Neural cell (in vitro differentiated cells): ENCODE measurements at regions not wholly inside any gene's neighbourhood (a gene's known extent, or its start where the extent isn't known, plus 50 kb on each side); places are given as distances from the start of the nearest gene placed in this dataset.
A peak's percentile ranks its signal among the peaks of the same experiment; 100 is the strongest.

Experiments
- H2AFZ ChIP-seq: fragments of 200-600, 300-800 bp; sonication (generic), shearing (Covaris generic); 2 replicates; pipeline ENCODE4 v1.6.0; 2014; ENCODE audit warnings: low read depth, mild to moderate bottlenecking, antibody characterized with exemption, low read length, moderate library complexity
- H3F3A ChIP-seq: fragments of 200-600 bp; shearing (Covaris generic); 2 replicates; pipeline ENCODE4 v1.6.1; 2016; ENCODE audit warnings: mild to moderate bottlenecking, moderate library complexity, mixed read lengths, antibody characterized with exemption, low read length; ENCODE audit not compliant: insufficient read depth, poor library complexity, severe bottlenecking
- H3K27ac ChIP-seq: fragments of 200-600, 300-800 bp; sonication (generic), shearing (Covaris generic); 2 replicates; pipeline ENCODE4 v1.5.1; 2014; ENCODE audit warnings: mild to moderate bottlenecking, low read length, moderate library complexity
- H3K27me3 ChIP-seq: fragments of 300-800, 200-600 bp; sonication (generic), shearing (Covaris generic); 2 replicates; pipeline ENCODE4 v1.6.0; 2014; ENCODE audit warnings: mild to moderate bottlenecking, low read depth, low read length, moderate library complexity; ENCODE audit not compliant: insufficient read depth
- H3K36me3 ChIP-seq: fragments of 300-800, 200-600 bp; sonication (generic), shearing (Covaris generic); 2 replicates; pipeline ENCODE4 v1.5.1; 2014; ENCODE audit warnings: mild to moderate bottlenecking, antibody characterized with exemption, low read length, moderate library complexity; ENCODE audit not compliant: insufficient read depth
- H3K4me2 ChIP-seq: fragments of 300-800, 200-600 bp; sonication (generic), shearing (Covaris generic); 2 replicates; pipeline ENCODE4 v1.6.0; 2014; ENCODE audit warnings: mild to moderate bottlenecking, low read length
- H3K4me3 ChIP-seq: fragments of 300-800, 200-600 bp; sonication (generic), shearing (Covaris generic); 2 replicates; pipeline ENCODE4 v1.5.1; 2014; ENCODE audit warnings: mild to moderate bottlenecking, low read length, moderate library complexity
- H3K79me2 ChIP-seq: fragments of 200-600 bp; shearing (Covaris generic); replicated peaks from 2 replicates; pipeline ENCODE4 v1.6.0; 2014; ENCODE audit warnings: mild to moderate bottlenecking, low read length, moderate library complexity; ENCODE audit not compliant: insufficient read depth
- H3K9ac ChIP-seq: fragments of 300-800, 200-600 bp; sonication (generic), shearing (Covaris generic); 2 replicates; pipeline ENCODE4 v1.6.1; 2016; ENCODE audit warnings: mild to moderate bottlenecking, low read length, mixed read lengths
- H3K9me2 ChIP-seq: fragments of 200-600 bp; shearing (Covaris generic); 2 replicates; pipeline ENCODE4 v1.6.1; 2016; ENCODE audit warnings: mild to moderate bottlenecking, low read length, mixed read lengths; ENCODE audit not compliant: insufficient read depth
- H3K9me3 ChIP-seq: fragments of 200-600, 300-800 bp; sonication (generic), shearing (Covaris generic); 2 replicates; pipeline ENCODE4 v1.6.1; 2016; ENCODE audit warnings: mild to moderate bottlenecking, mixed run types, low read length, moderate library complexity, mixed read lengths
- H4K20me1 ChIP-seq: fragments of 200-600 bp; shearing (Covaris generic); 2 replicates; pipeline ENCODE4 v1.6.1; 2016; ENCODE audit warnings: mild to moderate bottlenecking, mixed run types; ENCODE audit not compliant: insufficient read depth
- CTCF ChIP-seq: fragments of 450-650 bp; IDR thresholded peaks from 2 replicates; pipeline ENCODE4 v1.5.1; 2014; ENCODE audit warnings: antibody characterized with exemption, mild to moderate bottlenecking, moderate library complexity; ENCODE audit not compliant: poor library complexity, severe bottlenecking
- EP300 ChIP-seq: fragments of 450-650 bp; conservative IDR thresholded peaks from 2 replicates; pipeline ENCODE4 v1.6.1; 2014; ENCODE audit warnings: antibody characterized with exemption, mild to moderate bottlenecking, moderate library complexity; ENCODE audit not compliant: poor library complexity, severe bottlenecking
- EZH2 ChIP-seq: fragments of 200-600, 300-800 bp; shearing (Covaris generic), sonication (generic); IDR thresholded peaks from 2 replicates; pipeline ENCODE4 v1.6.1; 2014; ENCODE audit warnings: antibody characterized with exemption, low read length, borderline replicate concordance, mild to moderate bottlenecking; ENCODE audit not compliant: insufficient read depth, poor library complexity, severe bottlenecking
- MXI1 ChIP-seq: fragments of 450-650 bp; conservative IDR thresholded peaks from 2 replicates; pipeline ENCODE4 v1.6.1; 2014; ENCODE audit warnings: antibody characterized with exemption, mild to moderate bottlenecking; ENCODE audit not compliant: poor library complexity, severe bottlenecking
- POLR2AphosphoS5 ChIP-seq: IDR thresholded peaks from 2 replicates; pipeline ENCODE4 v1.6.1; 2012
- RAD21 ChIP-seq: fragments of 450-650 bp; conservative IDR thresholded peaks from 2 replicates; pipeline ENCODE4 v1.6.1; 2014; ENCODE audit warnings: antibody characterized with exemption, mild to moderate bottlenecking, moderate library complexity
- REST ChIP-seq: IDR thresholded peaks from 2 replicates; pipeline ENCODE4 v1.6.1; 2012; ENCODE audit warnings: borderline replicate concordance
- SMC3 ChIP-seq: fragments of 450-650 bp; conservative IDR thresholded peaks from 2 replicates; pipeline ENCODE4 v1.6.1; 2014; ENCODE audit warnings: antibody characterized with exemption, mild to moderate bottlenecking, moderate library complexity; ENCODE audit not compliant: poor library complexity
- TAF1 ChIP-seq: IDR thresholded peaks from 2 replicates; pipeline ENCODE4 v1.6.1; 2012; ENCODE audit warnings: low read depth

GRCh38 chr15:37873336-37873735 lies 61.1 kb upstream of the TMCO5A start:
- peak overlapping the region; percentile 60 for H3K27ac ChIP-seq
- H3K79me2 ChIP-seq, result peaks cover 36% of the 10 kb centered on the region
- H3K9ac ChIP-seq, result no peak overlapping the region
- no peak overlapping the region for H3K4me3 ChIP-seq
- no peaks in the 10 kb centered on the region for H4K20me1 ChIP-seq
- no peak overlapping the region for H2AFZ ChIP-seq
- no peak overlapping the region for H3K4me2 ChIP-seq
- no peaks in the 10 kb centered on the region for H3K36me3 ChIP-seq
- no peaks in the 10 kb centered on the region for H3K9me3 ChIP-seq
- TF ChIP-seq SMC3 (no peak), CTCF (no peak), EZH2 (no peak), POLR2AphosphoS5 (no peak), EP300 (no peak), TAF1 (no peak), REST (no peak), RAD21 (no peak), MXI1 (no peak)
- H3K9me2 ChIP-seq, result no peaks in the 10 kb centered on the region
- no peaks in the 10 kb centered on the region for H3F3A ChIP-seq
- no peaks in the 10 kb centered on the region for H3K27me3 ChIP-seq

GRCh38 chr15:37876900-37877299 lies 57.5 kb upstream of the TMCO5A start:
- Histone ChIP-seq H2AFZ (no peak overlapping the region), H3K4me2 (no peak overlapping the region), H3K79me2 (peaks cover 59% of the 10 kb centered on the region), H3K9me2 (no peaks in the 10 kb centered on the region), H3K27ac (no peak overlapping the region), H3K27me3 (no peaks in the 10 kb centered on the region), H3K36me3 (no peaks in the 10 kb centered on the region), H3K9ac (no peak overlapping the region), H4K20me1 (no peaks in the 10 kb centered on the region), H3K9me3 (no peaks in the 10 kb centered on the region), H3F3A (peaks cover 4% of the 10 kb centered on the region), H3K4me3 (no peak overlapping the region)
- TF ChIP-seq EP300, result no peak
- TF ChIP-seq EZH2, result no peak
- no peak for TF ChIP-seq POLR2AphosphoS5
